T-helper 1 cell treated with Interleukin-12 subunit alpha and Interleukin-12 subunit beta and Interleukin-4 antibody, amounts not matched to agents 30 μg/mL and 1 μg/mL, for 36 hours (primary cell): ENCODE measurements at regions not wholly inside any gene's neighbourhood (a gene's known extent, or its start where the extent isn't known, plus 50 kb on each side); places are given as distances from the start of the nearest gene placed in this dataset.
"Not testable (repeated sequence)": the region's sequence is repeated elsewhere in the genome, so short reads cannot be mapped to it uniquely, and the experiment has no call there.

Experiments
- H3K27ac Mint-ChIP-seq: one replicate; pipeline ENCODE4 v1.8.0; 2021; ENCODE audit warnings: mild to moderate bottlenecking, mixed read lengths
- H3K27me3 Mint-ChIP-seq: one replicate; pipeline ENCODE4 v1.8.0; 2021; ENCODE audit warnings: low read depth, mixed read lengths
- H3K36me3 Mint-ChIP-seq: one replicate; pipeline ENCODE4 v1.8.0; 2021; ENCODE audit warnings: low read depth, mixed read lengths
- H3K4me1 Mint-ChIP-seq: one replicate; pipeline ENCODE4 v1.8.0; 2021; ENCODE audit warnings: low read depth, mixed read lengths
- H3K4me3 Mint-ChIP-seq: one replicate; pipeline ENCODE4 v1.8.0; 2021; ENCODE audit warnings: mild to moderate bottlenecking, moderate library complexity, mixed read lengths
- H3K9me3 Mint-ChIP-seq: one replicate; pipeline ENCODE4 v1.8.0; 2021; ENCODE audit warnings: mixed read lengths

- Mint-ChIP-seq H3K9me3 (no peaks in the 10 kb centered on the region), H3K27ac (no peak overlapping the region), H3K27me3 (no peaks in the 10 kb centered on the region), H3K4me1 (no peaks in the 10 kb centered on the region), H3K4me3 (no peak overlapping the region), H3K36me3 (no peaks in the 10 kb centered on the region)
Measured at GRCh38 chr2:129797489-129798300, 181.8 kb upstream of the RAB6C start.

GRCh38 chr2:129798301-129798581 lies 181.2 kb upstream of the RAB6C start:
- Mint-ChIP-seq H3K36me3 (no peaks in the 10 kb centered on the region), H3K27me3 (no peaks in the 10 kb centered on the region), H3K9me3 (no peaks in the 10 kb centered on the region), H3K27ac (no peak overlapping the region), H3K4me3 (no peak overlapping the region), H3K4me1 (no peaks in the 10 kb centered on the region)

DNA sequence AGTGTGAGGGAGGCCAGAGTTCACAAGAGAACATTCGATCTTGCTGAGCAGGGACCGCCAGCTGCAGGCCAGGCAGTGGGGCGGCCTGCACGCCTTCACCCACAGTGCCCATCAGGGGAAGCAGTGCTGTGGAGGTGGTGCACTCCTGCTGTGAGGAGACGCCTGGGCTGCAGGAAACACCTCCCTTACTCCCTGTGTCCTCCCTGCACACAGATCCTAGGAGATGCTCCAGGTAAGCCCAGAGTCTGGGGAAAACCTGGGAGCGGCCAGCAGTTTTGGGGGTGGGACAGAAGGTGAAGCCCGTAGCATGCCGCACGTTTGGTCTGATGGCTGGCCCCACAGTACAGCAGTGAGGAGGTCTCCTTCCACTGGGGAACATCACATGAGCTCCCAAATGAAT lies 180.8 kb upstream of the RAB6C start:
- no peaks in the 10 kb centered on the region for H3K36me3 Mint-ChIP-seq
- no peaks in the 10 kb centered on the region for H3K9me3 Mint-ChIP-seq
- H3K4me1 Mint-ChIP-seq = no peaks in the 10 kb centered on the region
- no peak overlapping the region for H3K27ac Mint-ChIP-seq
- H3K27me3 Mint-ChIP-seq = no peaks in the 10 kb centered on the region
- no peak overlapping the region for H3K4me3 Mint-ChIP-seq

DNA sequence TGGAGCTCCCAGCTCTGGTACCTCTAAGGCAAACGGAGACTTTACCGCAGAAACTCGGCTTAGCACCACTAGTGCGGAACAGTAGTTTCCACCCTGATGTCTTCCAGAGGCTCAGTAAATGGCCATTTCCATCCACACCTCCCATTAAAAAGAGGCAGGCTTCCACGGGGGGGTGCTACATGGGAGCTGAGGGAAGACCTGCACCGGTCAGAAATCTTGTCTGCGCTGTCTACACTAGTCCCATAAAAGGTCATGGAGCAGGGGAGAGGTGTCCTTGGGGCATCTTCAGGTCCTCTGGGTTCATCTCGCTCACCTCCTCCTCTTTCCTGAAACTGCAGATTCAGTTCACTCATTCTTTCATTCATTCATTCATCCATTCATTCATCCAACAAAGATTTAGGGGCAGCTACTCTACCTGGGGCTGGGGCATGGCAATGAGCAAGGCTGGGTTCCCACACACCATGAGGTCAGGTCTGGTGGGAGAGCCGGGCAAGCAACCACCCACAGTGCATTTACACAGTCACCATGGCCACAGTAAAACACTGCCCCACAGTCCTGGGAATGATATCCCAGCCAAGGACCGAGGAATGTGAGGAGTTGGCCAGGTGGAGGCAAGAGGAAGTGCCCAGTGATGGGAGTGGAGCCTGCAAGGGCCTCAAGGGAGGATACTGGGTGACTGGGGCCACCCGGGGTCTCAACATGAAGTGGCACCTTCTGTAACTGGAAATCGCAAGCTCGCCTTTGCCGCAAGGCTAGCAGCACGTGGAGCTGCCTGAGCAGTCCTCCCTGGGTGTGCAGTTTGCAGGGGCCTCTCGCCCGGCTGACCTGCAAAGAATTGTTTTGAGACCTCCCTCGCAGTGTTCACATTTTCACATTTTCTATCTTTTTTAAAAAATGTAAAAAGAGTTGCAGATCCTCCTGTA lies 180.2 kb upstream of the RAB6C start:
- no peak overlapping the region for H3K27ac Mint-ChIP-seq
- H3K9me3 Mint-ChIP-seq = no peaks in the 10 kb centered on the region
- no peak overlapping the region for H3K4me3 Mint-ChIP-seq
- H3K36me3 Mint-ChIP-seq = no peaks in the 10 kb centered on the region
- H3K27me3 Mint-ChIP-seq = no peaks in the 10 kb centered on the region
- H3K4me1 Mint-ChIP-seq = no peaks in the 10 kb centered on the region

- Mint-ChIP-seq H3K4me3 (no peak overlapping the region), H3K4me1 (no peaks in the 10 kb centered on the region), H3K36me3 (no peaks in the 10 kb centered on the region), H3K9me3 (no peaks in the 10 kb centered on the region), H3K27me3 (no peaks in the 10 kb centered on the region), H3K27ac (no peak overlapping the region)
Measured at GRCh38 chr2:129800285-129800684, 179.2 kb upstream of the RAB6C start.

- Mint-ChIP-seq H3K27ac (no peak overlapping the region), H3K36me3 (no peaks in the 10 kb centered on the region), H3K27me3 (no peaks in the 10 kb centered on the region), H3K9me3 (no peaks in the 10 kb centered on the region), H3K4me3 (no peak overlapping the region), H3K4me1 (no peaks in the 10 kb centered on the region)
Measured at GRCh38 chr2:129800686-129801085, 178.8 kb upstream of the RAB6C start.

- Mint-ChIP-seq H3K4me3 (no peak overlapping the region), H3K27ac (no peak overlapping the region), H3K4me1 (no peaks in the 10 kb centered on the region), H3K27me3 (no peaks in the 10 kb centered on the region), H3K36me3 (no peaks in the 10 kb centered on the region), H3K9me3 (no peaks in the 10 kb centered on the region)
Measured at GRCh38 chr2:129801575-129801974, 177.9 kb upstream of the RAB6C start.

DNA sequence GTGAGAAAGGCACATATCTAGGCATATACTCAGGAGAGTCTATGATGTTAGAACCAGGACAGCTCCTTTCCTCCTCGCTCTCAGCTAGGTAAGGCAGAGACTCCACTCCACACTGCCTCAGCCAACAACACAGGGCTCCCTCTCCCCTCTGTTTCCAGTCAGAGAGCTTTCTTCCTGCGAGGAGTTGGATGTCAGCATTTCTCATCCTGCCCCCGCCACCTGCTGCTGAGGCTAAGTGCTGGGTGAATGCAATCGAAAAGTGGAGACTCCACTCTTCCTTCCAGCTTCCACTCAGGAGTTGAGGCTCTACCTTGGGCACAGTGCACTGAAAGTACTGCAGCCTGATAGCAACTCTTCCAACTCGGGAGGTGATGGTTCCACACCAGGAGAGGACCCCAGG lies 177.2 kb upstream of the RAB6C start:
- no peaks in the 10 kb centered on the region for H3K9me3 Mint-ChIP-seq
- H3K27me3 Mint-ChIP-seq = no peaks in the 10 kb centered on the region
- no peaks in the 10 kb centered on the region for H3K4me1 Mint-ChIP-seq
- H3K36me3 Mint-ChIP-seq = no peaks in the 10 kb centered on the region
- H3K4me3 Mint-ChIP-seq = no peak overlapping the region
- no peak overlapping the region for H3K27ac Mint-ChIP-seq

DNA sequence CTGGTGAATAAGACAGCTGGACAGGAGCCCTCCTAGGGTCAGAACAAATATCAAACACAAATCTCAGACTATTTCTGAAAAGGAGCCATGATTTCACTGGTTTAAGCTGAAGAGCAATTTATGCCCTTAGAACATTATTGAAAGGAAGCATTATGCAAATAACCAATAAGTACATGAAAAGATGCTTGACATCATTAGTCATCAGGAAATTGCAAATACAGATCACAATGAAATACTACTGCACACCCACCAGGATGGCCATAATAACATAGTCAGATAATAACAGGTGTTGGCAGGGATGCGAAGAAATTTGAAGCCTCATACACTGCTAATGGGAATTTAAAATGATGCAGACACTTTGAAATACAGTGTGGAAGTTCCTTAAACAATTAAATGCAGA lies 176.4 kb upstream of the RAB6C start:
- Mint-ChIP-seq H3K4me3 (no peak overlapping the region), H3K4me1 (no peaks in the 10 kb centered on the region), H3K9me3 (no peaks in the 10 kb centered on the region), H3K27ac (no peak overlapping the region), H3K27me3 (no peaks in the 10 kb centered on the region), H3K36me3 (no peaks in the 10 kb centered on the region)

DNA sequence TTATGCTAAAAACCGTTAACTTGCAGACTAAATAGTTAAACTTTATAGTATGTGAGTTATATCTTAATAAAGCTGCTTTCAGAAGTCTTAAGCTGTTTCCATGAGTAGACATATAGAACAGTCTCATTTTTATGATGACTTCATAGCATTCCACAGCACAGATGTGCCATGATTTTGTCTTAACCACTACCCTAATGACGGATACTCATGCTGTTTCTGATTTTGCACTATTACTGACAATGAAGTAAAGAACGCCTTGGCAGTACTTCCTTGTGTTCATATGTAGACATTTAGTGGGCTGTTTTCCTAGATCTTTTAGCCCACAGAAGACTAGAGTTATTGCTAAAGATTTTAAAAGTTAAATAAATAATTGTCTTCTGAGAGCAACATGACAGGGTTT lies 175.6 kb upstream of the RAB6C start:
- Mint-ChIP-seq H3K9me3 (no peaks in the 10 kb centered on the region), H3K4me1 (no peaks in the 10 kb centered on the region), H3K27me3 (peaks cover 2% of the 10 kb centered on the region), H3K4me3 (no peak overlapping the region), H3K36me3 (no peaks in the 10 kb centered on the region), H3K27ac (no peak overlapping the region)

DNA sequence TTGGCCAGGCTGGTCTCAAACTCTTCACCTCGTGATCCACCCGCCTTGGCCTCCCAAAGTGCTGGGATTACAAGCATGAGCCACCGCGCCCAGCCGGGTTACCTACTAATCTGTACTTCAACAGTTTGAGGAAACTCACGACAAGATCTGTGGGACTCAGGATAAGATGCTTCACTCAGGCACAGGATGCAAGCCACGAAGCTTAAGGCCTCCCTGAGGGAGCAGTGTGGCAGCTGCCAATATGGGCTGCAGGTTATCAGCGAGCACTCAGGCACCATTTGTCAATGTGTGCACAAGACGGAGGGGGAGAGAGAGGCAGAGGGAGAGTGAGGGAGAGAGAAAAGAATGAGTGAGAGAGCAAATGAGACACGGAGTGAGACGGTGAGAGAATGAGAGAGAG lies 173.6 kb upstream of the RAB6C start:
- no peaks in the 10 kb centered on the region for H3K36me3 Mint-ChIP-seq
- H3K4me1 Mint-ChIP-seq = no peaks in the 10 kb centered on the region
- H3K4me3 Mint-ChIP-seq = no peak overlapping the region
- H3K9me3 Mint-ChIP-seq = no peaks in the 10 kb centered on the region
- no peak overlapping the region for H3K27ac Mint-ChIP-seq
- H3K27me3 Mint-ChIP-seq = peaks cover 12% of the 10 kb centered on the region

DNA sequence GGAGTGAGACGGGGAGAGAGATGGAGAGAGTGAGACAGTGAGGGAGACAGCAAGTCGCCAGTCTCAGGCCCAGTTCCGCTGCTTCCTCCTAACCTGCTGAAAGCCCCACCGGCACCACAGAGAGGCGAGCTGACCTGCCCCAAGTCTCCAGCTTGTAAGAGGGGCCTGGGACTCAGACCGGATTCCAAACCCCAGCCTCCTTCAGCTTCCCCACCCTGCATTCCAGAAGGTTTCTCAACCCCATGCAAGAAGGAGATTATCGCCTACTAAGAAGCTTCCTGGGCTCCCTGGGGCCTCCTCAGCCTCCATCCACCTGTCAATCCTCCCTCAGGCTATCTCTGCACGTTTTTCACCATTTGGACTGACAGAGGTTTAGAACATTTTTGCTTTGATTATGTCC lies 173.1 kb upstream of the RAB6C start:
- no peaks in the 10 kb centered on the region for H3K36me3 Mint-ChIP-seq
- H3K27me3 Mint-ChIP-seq = peaks cover 16% of the 10 kb centered on the region
- H3K4me3 Mint-ChIP-seq = no peak overlapping the region
- H3K27ac Mint-ChIP-seq = no peak overlapping the region
- H3K9me3 Mint-ChIP-seq = no peaks in the 10 kb centered on the region
- no peaks in the 10 kb centered on the region for H3K4me1 Mint-ChIP-seq

DNA sequence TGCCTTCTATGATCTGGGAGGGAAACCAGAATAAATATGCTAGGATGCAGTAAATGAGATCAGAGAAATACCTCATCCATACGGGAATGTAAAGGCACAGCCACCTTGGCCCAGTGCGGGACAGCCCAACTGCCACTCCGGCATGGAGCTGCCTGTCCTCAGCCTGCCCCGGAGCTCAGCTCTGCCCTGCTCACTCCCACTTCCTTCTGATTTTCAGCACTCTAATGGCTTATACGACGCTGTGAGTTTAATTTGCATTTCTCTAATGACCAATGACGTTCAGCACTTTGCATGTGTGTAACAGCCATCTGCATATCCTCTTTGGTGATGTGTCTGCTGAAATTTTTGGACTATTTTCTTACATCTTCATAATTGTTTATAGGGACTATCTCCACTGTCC lies 172.5 kb upstream of the RAB6C start:
- H3K27me3 Mint-ChIP-seq = peaks cover 16% of the 10 kb centered on the region
- no peaks in the 10 kb centered on the region for H3K36me3 Mint-ChIP-seq
- no peaks in the 10 kb centered on the region for H3K4me1 Mint-ChIP-seq
- no peak overlapping the region for H3K27ac Mint-ChIP-seq
- H3K4me3 Mint-ChIP-seq = no peak overlapping the region
- H3K9me3 Mint-ChIP-seq = no peaks in the 10 kb centered on the region

GRCh38 chr2:129807642-129808338 lies 171.7 kb upstream of the RAB6C start:
- H3K4me1 Mint-ChIP-seq, H3K36me3 Mint-ChIP-seq: not testable (repeated sequence)

GRCh38 chr2:129810521-129810920 lies 168.9 kb upstream of the RAB6C start:
- Mint-ChIP-seq H3K27me3 (peaks cover 16% of the 10 kb centered on the region), H3K4me1 (no peaks in the 10 kb centered on the region), H3K36me3 (no peaks in the 10 kb centered on the region), H3K9me3 (no peaks in the 10 kb centered on the region), H3K27ac (no peak overlapping the region), H3K4me3 (no peak overlapping the region)

More at GRCh38 chr2:129807642-129808338, 171.7 kb upstream of the RAB6C start:
- H3K9me3 Mint-ChIP-seq, H3K27ac Mint-ChIP-seq, H3K4me3 Mint-ChIP-seq: not testable (repeated sequence)
- H3K27me3 Mint-ChIP-seq = peaks cover 16% of the 10 kb centered on the region
